HepG2 (cell line): ENCODE measurements at regions not wholly inside any gene's neighbourhood (a gene's known extent, or its start where the extent isn't known, plus 50 kb on each side); places are given as distances from the start of the nearest gene placed in this dataset.

Source experiments
- ATAC-seq: fragments of 200-7000 bp; cut with Tn5 transposase; 3 replicates; pipeline ENCODE4 v1.9.1; 2020; ENCODE audit warnings: mild to moderate bottlenecking, moderate library complexity
- BruUV-seq: library from RNA; stranded (reverse); fragments of 400-500 nt; replicated peaks from 2 replicates; lab custom pipeline; 2021; lab: Mats Ljungman, UMichigan
- CTCF ChIA-PET: fragments of 300-600 bp; formaldehyde crosslinking; extraction: SDS; loops from one replicate; lab custom pipeline; 2021; ENCODE audit warnings: low total read pairs, inconsistent platforms, low intra/inter-chr PET ratio; lab: Yijun Ruan, JAX
- POLR2A ChIA-PET: fragments of 350-600 bp; sonication (Branson Sonifier 250); formaldehyde crosslinking; loops from one replicate; lab custom pipeline; 2020; ENCODE audit warnings: antibody characterized with exemption, inconsistent platforms; lab: Yijun Ruan, JAX
- DNase-seq: peaks from one replicate; pipeline ENCODE4 v3.0.0-alpha.2; 2015; ENCODE audit warnings: low spot score
- FAIRE-seq: peaks from 3 replicates; lab custom pipeline; 2011; peaks lifted over from hg19 to GRCh38; lab: Jason Lieb, UNC
- H2AFZ ChIP-seq: one replicate; pipeline ENCODE4 v1.6.1; 2011; ENCODE audit warnings: low read length, inconsistent platforms
- H3K27ac ChIP-seq: fragments of 300-600 bp; 3 replicates; pipeline ENCODE4 v1.8.0; 2011; ENCODE audit warnings: mixed run types, mild to moderate bottlenecking, mixed read lengths, low read length, inconsistent platforms; ENCODE audit not compliant: insufficient read depth; ENCODE audit errors: extremely low read length
- H3K27me3 ChIP-seq, 2 experiments: fragments of 200-600 bp in 1 of 2; 2 replicates in 1 of 2; 3 replicates in 1 of 2; pipeline versions ENCODE4 v1.6.0 to v1.8.0; 2011; ENCODE audit warnings: low read length in 2 of 2, mild to moderate bottlenecking in 2 of 2, moderate library complexity in 2 of 2, inconsistent platforms in 1 of 2; ENCODE audit not compliant: insufficient read depth in 2 of 2, control insufficient read depth in 1 of 2
- H3K36me3 ChIP-seq, 2 experiments: fragments of 200-600 bp in 1 of 2; replicated peaks in 1 of 2; 2 replicates in 1 of 2; 3 replicates in 1 of 2; pipeline versions ENCODE4 v1.5.1 to v1.8.0; 2011; ENCODE audit warnings: low read length in 2 of 2, inconsistent platforms in 1 of 2; ENCODE audit not compliant: insufficient read depth in 2 of 2, control insufficient read depth in 1 of 2
- H3K4me1 ChIP-seq: 2 replicates; pipeline ENCODE4 v1.5.1; 2012; ENCODE audit warnings: low read length, inconsistent platforms; ENCODE audit not compliant: insufficient read depth
- H3K4me2 ChIP-seq: 2 replicates; pipeline ENCODE4 v1.6.0; 2011; ENCODE audit warnings: low read depth, low read length, inconsistent platforms
- H3K4me3 ChIP-seq, 3 experiments: fragments of 200-600 bp in 1 of 3; sonication (generic), shearing (Covaris generic) in 1 of 3; replicated peaks in 1 of 3; 2 replicates each; pipeline ENCODE4 v1.5.1; 2011 to 2016; ENCODE audit warnings: low read length in 3 of 3, inconsistent platforms in 2 of 3, low read depth in 2 of 3, mild to moderate bottlenecking in 2 of 3, control low read depth in 1 of 3, mixed read lengths in 1 of 3; ENCODE audit not compliant: insufficient read depth in 1 of 3
- H3K79me2 ChIP-seq: one replicate; pipeline ENCODE4 v1.6.1; 2011; ENCODE audit warnings: low read length, inconsistent platforms; ENCODE audit not compliant: insufficient read depth
- H3K9ac ChIP-seq: 2 replicates; pipeline ENCODE4 v1.6.0; 2011; ENCODE audit warnings: mild to moderate bottlenecking, low read depth, low read length, inconsistent platforms; ENCODE audit not compliant: insufficient read depth
- H3K9me3 ChIP-seq: 2 replicates; pipeline ENCODE4 v1.5.1; 2012; ENCODE audit warnings: mild to moderate bottlenecking, low read length
- H4K20me1 ChIP-seq: 2 replicates; pipeline ENCODE4 v1.6.0; 2011; ENCODE audit warnings: inconsistent platforms, mild to moderate bottlenecking, low read length, moderate library complexity; ENCODE audit not compliant: insufficient read depth
- ARID5B ChIP-seq: IDR thresholded peaks from 2 replicates; pipeline ENCODE4 v1.4.0; 2020; ENCODE audit warnings: mild to moderate bottlenecking, missing genetic modification reagents
- ATF7 ChIP-seq, 2 experiments: fragments of 450-650 bp in 1 of 2; sonication (generic) in 1 of 2; formaldehyde crosslinking in 1 of 2; IDR thresholded peaks; 2 replicates each; pipeline versions ENCODE4 v1.4.0 to v1.6.1; 2016 to 2020; ENCODE audit warnings: antibody characterized with exemption in 1 of 2, mild to moderate bottlenecking in 1 of 2, missing genetic modification reagents in 1 of 2
- ERF ChIP-seq: IDR thresholded peaks from 2 replicates; pipeline ENCODE4 v1.6.1; 2018; ENCODE audit warnings: missing biosample characterization, missing genetic modification reagents
- FOXA3 ChIP-seq: IDR thresholded peaks from 2 replicates; pipeline ENCODE4 v1.6.1; 2016; ENCODE audit warnings: missing genetic modification reagents, missing compliant biosample characterization
- HMG20A ChIP-seq: IDR thresholded peaks from 2 replicates; pipeline ENCODE4 v1.6.1; 2016; ENCODE audit warnings: borderline replicate concordance
- IRX3 ChIP-seq: sonication (generic); formaldehyde crosslinking; IDR thresholded peaks from 2 replicates; pipeline ENCODE4 v1.8.1; 2023; ENCODE audit warnings: mild to moderate bottlenecking, low read depth, missing genetic modification reagents, borderline replicate concordance
- KDM3A ChIP-seq: IDR thresholded peaks from 2 replicates; pipeline ENCODE4 v1.6.1; 2018; ENCODE audit warnings: low read depth, missing compliant biosample characterization
- RARA ChIP-seq: IDR thresholded peaks from 2 replicates; pipeline ENCODE4 v1.6.1; 2016; ENCODE audit warnings: missing genetic modification reagents, missing compliant biosample characterization
- RXRB ChIP-seq: IDR thresholded peaks from 2 replicates; pipeline ENCODE4 v1.6.1; 2016; ENCODE audit warnings: borderline replicate concordance, missing genetic modification reagents, missing compliant biosample characterization
- STAG1 ChIP-seq: sonication (generic); formaldehyde crosslinking; IDR thresholded peaks from 2 replicates; pipeline ENCODE4 v1.4.0; 2020; ENCODE audit warnings: missing genetic modification reagents
- TBL1XR1 ChIP-seq: fragments of 150-350 bp; IDR thresholded peaks from 2 replicates; pipeline ENCODE4 v1.6.1; 2014; ENCODE audit warnings: borderline replicate concordance, low read length; ENCODE audit not compliant: partially characterized antibody
- ZBTB34 ChIP-seq: sonication (generic); formaldehyde crosslinking; IDR thresholded peaks from 2 replicates; pipeline ENCODE4 v1.8.0; 2022; ENCODE audit warnings: mild to moderate bottlenecking, missing genetic modification reagents
- ZNF281 ChIP-seq: sonication (generic); formaldehyde crosslinking; IDR thresholded peaks from 2 replicates; pipeline ENCODE4 v1.4.0; 2020; ENCODE audit warnings: missing genetic modification reagents, borderline replicate concordance
- ZNF724P ChIP-seq: sonication (generic); formaldehyde crosslinking; IDR thresholded peaks from 2 replicates; pipeline ENCODE4 v1.8.0; 2022; ENCODE audit warnings: missing genetic modification reagents, borderline replicate concordance
- ZSCAN20 ChIP-seq: sonication (generic); formaldehyde crosslinking; IDR thresholded peaks from 2 replicates; pipeline ENCODE4 v1.4.0; 2020; ENCODE audit warnings: missing genetic modification reagents, mild to moderate bottlenecking, borderline replicate concordance
- ZSCAN30 ChIP-seq: sonication (generic); formaldehyde crosslinking; IDR thresholded peaks from 2 replicates; pipeline ENCODE4 v1.5.0; 2020; ENCODE audit warnings: mild to moderate bottlenecking, missing genetic modification reagents
- in situ Hi-C: cut with HindIII; loops from 2 replicates; pipeline ENCODE4 v1.10.0; 2017; ENCODE audit warnings: low pct_unique_long_range_greater_than_20kb; ENCODE audit not compliant: extremely low pct_ligation_motif_present
- intact Hi-C: fragments of 100-400 bp; cut with micrococcal nuclease; formaldehyde crosslinking; loops from one replicate; pipeline ENCODE4 v1.10.0; 2022; ENCODE audit not compliant: unreplicated experiment

- 0 out of 2 replicates have a peak, but pooled peaks cover 3% of the 10 kb centered on the region for H3K9me3 ChIP-seq
- CTCF ChIA-PET, result no interaction called here
- no peak for FAIRE-seq
- no peak overlapping the region for H3K27ac ChIP-seq
- H3K4me2 ChIP-seq, result no peak overlapping the region
- H3K79me2 ChIP-seq, result no peaks in the 10 kb centered on the region
- H2AFZ ChIP-seq, result no peak overlapping the region
- no TSS peak for BruUV-seq
- POLR2A ChIA-PET, result interaction anchor here (1.6 kb wide), 1 partner anchor 229 kb away, joined by 3 read pairs; the partner anchor contains the start of gene LYPLAL1
- intact Hi-C loops, result no loop called here
- H3K4me1 ChIP-seq, result peaks cover 6% of the 10 kb centered on the region; the same call in 1 of the 2 replicates
- in situ Hi-C loops, result loop anchor here (25.0 kb wide), 1 partner anchor 1065 kb away; the partner anchor contains the start of gene TGFB2
- H3K9ac ChIP-seq, result no peak overlapping the region
- H4K20me1 ChIP-seq, result no peaks in the 10 kb centered on the region
- H3K36me3 ChIP-seq, result no peaks in the 10 kb centered on the region
- no peak for DNase-seq
- no peak overlapping the region for H3K4me3 ChIP-seq
- no peak for ATAC-seq
- no peaks in the 10 kb centered on the region for H3K27me3 ChIP-seq
- TF ChIP-seq ARID5B (CRISPR knock-in tag) (peak; percentile 63), ZNF281 (no peak), ZNF724P (CRISPR knock-in tag) (no peak), RXRB (CRISPR knock-in tag) (peak; percentile 41; the same call in 1 of the 2 replicates), RARA (CRISPR knock-in tag) (peak; percentile 52), FOXA3 (0 out of 2 replicates have a peak, but pooled peaks have one; percentile 33), IRX3 (CRISPR knock-in tag) (no peak), ATF7 (IDR thresholded peaks at IDR 0.05) (peak; percentile 73), ATF7 (CRISPR knock-in tag; IDR thresholded peaks at IDR 0.05) (no peak), STAG1 (CRISPR knock-in tag) (no peak), HMG20A (CRISPR knock-in tag) (peak; percentile 32; the same call in 1 of the 2 replicates), KDM3A (CRISPR knock-in tag) (no peak), ERF (CRISPR knock-in tag) (no peak), ZSCAN20 (CRISPR knock-in tag) (no peak), ZSCAN30 (CRISPR knock-in tag) (no peak), TBL1XR1 (no peak), ZBTB34 (CRISPR knock-in tag) (no peak)
Observed at GRCh38 chr1:219401724-219402625, 210.9 kb downstream of the ZC3H11B start.
